K562 (cell line): ENCODE measurements at regions not wholly inside any gene's neighbourhood (a gene's known extent, or its start where the extent isn't known, plus 50 kb on each side); places are given as distances from the start of the nearest gene placed in this dataset.

ENCODE experiments used
- ASH1L ChIP-seq: fragments of 450-650 bp; IDR thresholded peaks from 2 replicates; pipeline ENCODE4 v1.6.1; 2018; ENCODE audit warnings: borderline replicate concordance, mild to moderate bottlenecking, low read depth; ENCODE audit not compliant: partially characterized antibody
- CBFB ChIP-seq: sonication (generic); formaldehyde crosslinking; IDR thresholded peaks from 2 replicates; pipeline ENCODE4 v1.4.0; 2020; ENCODE audit warnings: mild to moderate bottlenecking, missing genetic modification reagents
- CBX3 ChIP-seq, 2 experiments: IDR thresholded peaks; 1 replicate in 1 of 2; 2 replicates in 1 of 2; pipeline ENCODE4 v1.6.1; 2012; ENCODE audit warnings: inconsistent platforms in 2 of 2, low read length in 2 of 2, borderline replicate concordance in 1 of 2, control low read depth in 1 of 2
- CREB1 ChIP-seq, 2 experiments: sonication (generic) in 1 of 2; formaldehyde crosslinking in 1 of 2; IDR thresholded peaks; 2 replicates each; pipeline versions ENCODE4 v1.6.1 to v1.8.0; 2012 to 2022; ENCODE audit warnings: inconsistent platforms in 1 of 2, mild to moderate bottlenecking in 1 of 2, missing genetic modification reagents in 1 of 2, moderate library complexity in 1 of 2
- FOXJ3 ChIP-seq: sonication (generic); formaldehyde crosslinking; IDR thresholded peaks from 2 replicates; pipeline ENCODE4 v1.4.0; 2020; ENCODE audit warnings: mild to moderate bottlenecking, missing genetic modification reagents
- NR2F6 ChIP-seq: fragments of 450-650 bp; formaldehyde crosslinking; IDR thresholded peaks from 2 replicates; pipeline ENCODE4 v1.4.0; 2020; ENCODE audit warnings: mild to moderate bottlenecking
- POLR2H ChIP-seq: IDR thresholded peaks from 2 replicates; pipeline ENCODE4 v1.6.1; 2016; ENCODE audit warnings: missing genetic modification characterization, low read depth, mild to moderate bottlenecking, control low read depth, missing compliant biosample characterization, moderate library complexity
- SIN3B ChIP-seq: fragments of 450-650 bp; IDR thresholded peaks from 2 replicates; pipeline ENCODE4 v1.6.1; 2017; ENCODE audit warnings: low read depth, mild to moderate bottlenecking, moderate library complexity
- SNIP1 ChIP-seq: fragments of 450-650 bp; IDR thresholded peaks from 2 replicates; pipeline ENCODE4 v1.7.1; 2017; ENCODE audit warnings: low read depth, mild to moderate bottlenecking
- TAF7 ChIP-seq: fragments of 450-650 bp; IDR thresholded peaks from 2 replicates; pipeline ENCODE4 v1.6.1; 2016; ENCODE audit warnings: missing genetic modification characterization, missing compliant biosample characterization
- TCF3 ChIP-seq: sonication (generic); formaldehyde crosslinking; IDR thresholded peaks from 2 replicates; pipeline ENCODE4 v1.4.0; 2020; ENCODE audit warnings: mild to moderate bottlenecking, missing genetic modification reagents
- ZNF217 ChIP-seq: sonication (generic); formaldehyde crosslinking; IDR thresholded peaks from 2 replicates; pipeline ENCODE4 v1.8.0; 2022; ENCODE audit warnings: mild to moderate bottlenecking, missing genetic modification reagents
- ZNF311 ChIP-seq: fragments of 250-450 bp; sonication (Bioruptor Pico); IDR thresholded peaks from 2 replicates; pipeline ENCODE4 v1.4.0; 2020; ENCODE audit warnings: mild to moderate bottlenecking, moderate library complexity
- ZNF445 ChIP-seq: fragments of 250-450 bp; sonication (Bioruptor Pico); IDR thresholded peaks from 2 replicates; pipeline ENCODE4 v1.4.0; 2020; ENCODE audit warnings: low read depth, mild to moderate bottlenecking, moderate library complexity
- ZNF644 ChIP-seq: fragments of 200-800 bp; sonication (Bioruptor generic); IDR thresholded peaks from 2 replicates; pipeline ENCODE4 v1.6.1; 2016; ENCODE audit warnings: low read depth, missing genetic modification characterization, missing compliant biosample characterization
- TF ChIP-seq, protein P1 (sequence below): fragments of 250-450 bp; sonication (Bioruptor Pico); IDR thresholded peaks from 2 replicates; pipeline ENCODE4 v1.5.1; 2021; ENCODE audit warnings: mild to moderate bottlenecking
- TF ChIP-seq, protein P2 (sequence below): sonication (generic); formaldehyde crosslinking; IDR thresholded peaks from 2 replicates; pipeline ENCODE4 v1.8.1; 2022; ENCODE audit warnings: missing genetic modification reagents
- TF ChIP-seq, protein P3 (sequence below): fragments of 250-450 bp; sonication (Bioruptor Pico); IDR thresholded peaks from 2 replicates; pipeline ENCODE4 v1.6.1; 2021; ENCODE audit warnings: mild to moderate bottlenecking
- TF ChIP-seq, protein P4 (sequence below): fragments of 250-450 bp; sonication (Bioruptor Pico); IDR thresholded peaks from 2 replicates; pipeline ENCODE4 v1.8.0; 2021; ENCODE audit warnings: moderate library complexity, mild to moderate bottlenecking, inconsistent platforms
- TF ChIP-seq, protein P5 (sequence below): sonication (generic); formaldehyde crosslinking; IDR thresholded peaks from 2 replicates; pipeline ENCODE4 v1.8.1; 2023; ENCODE audit warnings: mild to moderate bottlenecking, missing genetic modification reagents
- TF ChIP-seq, protein P6 (sequence below): fragments of 250-450 bp; sonication (Bioruptor Pico); IDR thresholded peaks from 2 replicates; pipeline ENCODE4 v1.8.0; 2022; ENCODE audit warnings: inconsistent platforms

DNA sequence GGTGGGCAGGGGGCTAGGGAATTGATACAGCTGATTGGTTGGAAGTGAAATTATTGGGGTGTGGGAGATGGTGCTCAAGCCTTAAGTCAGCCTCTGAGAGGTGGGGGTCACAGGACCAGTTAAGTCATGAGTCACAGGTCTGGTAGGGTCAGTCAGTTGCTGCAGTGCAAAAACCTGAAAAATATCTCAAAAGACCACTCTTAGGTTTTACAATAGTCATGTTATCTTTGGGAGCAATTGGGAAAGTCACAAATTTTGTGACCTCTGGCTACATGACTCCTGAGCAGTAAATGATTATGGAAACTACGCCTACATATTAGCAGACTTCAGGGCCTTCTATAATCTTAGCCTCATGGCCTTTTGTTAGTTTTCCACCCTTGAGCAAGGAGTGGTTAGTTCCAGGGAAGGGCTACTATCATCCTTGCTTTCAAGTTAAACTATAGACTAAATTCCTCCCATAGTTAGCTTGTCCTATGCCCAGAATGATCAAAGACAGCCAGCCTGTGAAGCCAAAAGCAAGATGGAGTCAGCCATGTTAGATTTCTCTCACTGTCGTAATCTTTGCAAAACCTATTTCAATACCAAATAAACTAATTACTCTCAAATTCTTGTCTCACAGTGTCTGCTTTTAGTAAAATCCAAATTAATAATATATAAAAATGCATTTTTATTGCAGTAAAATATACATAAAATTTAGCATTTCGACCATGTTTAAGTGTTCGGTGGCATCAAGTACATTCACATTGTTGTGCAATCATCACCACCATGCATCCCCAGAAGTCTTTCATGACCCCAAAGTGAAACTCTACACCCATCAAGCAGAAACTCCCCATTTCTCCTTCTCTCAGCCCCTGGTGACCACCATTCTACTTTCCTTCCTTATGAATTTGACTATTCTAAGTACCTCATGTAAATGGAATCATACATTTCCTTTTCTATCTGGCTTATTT, 60.9 kb upstream of the CD2AP start (continued):
- TF ChIP-seq, protein P1, sequence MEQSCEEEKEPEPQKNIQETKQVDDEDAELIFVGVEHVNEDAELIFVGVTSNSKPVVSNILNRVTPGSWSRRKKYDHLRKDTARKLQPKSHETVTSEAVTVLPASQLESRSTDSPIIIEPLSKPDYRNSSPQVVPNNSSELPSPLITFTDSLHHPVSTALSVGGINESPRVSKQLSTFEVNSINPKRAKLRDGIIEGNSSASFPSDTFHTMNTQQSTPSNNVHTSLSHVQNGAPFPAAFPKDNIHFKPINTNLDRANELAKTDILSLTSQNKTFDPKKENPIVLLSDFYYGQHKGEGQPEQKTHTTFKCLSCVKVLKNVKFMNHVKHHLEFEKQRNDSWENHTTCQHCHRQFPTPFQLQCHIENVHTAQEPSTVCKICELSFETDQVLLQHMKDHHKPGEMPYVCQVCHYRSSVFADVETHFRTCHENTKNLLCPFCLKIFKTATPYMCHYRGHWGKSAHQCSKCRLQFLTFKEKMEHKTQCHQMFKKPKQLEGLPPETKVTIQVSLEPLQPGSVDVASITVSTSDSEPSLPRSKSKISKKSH (CRISPR knock-in tag) = no peak
- TF ChIP-seq CBFB (CRISPR knock-in tag) = no peak
- TF ChIP-seq, protein P2, sequence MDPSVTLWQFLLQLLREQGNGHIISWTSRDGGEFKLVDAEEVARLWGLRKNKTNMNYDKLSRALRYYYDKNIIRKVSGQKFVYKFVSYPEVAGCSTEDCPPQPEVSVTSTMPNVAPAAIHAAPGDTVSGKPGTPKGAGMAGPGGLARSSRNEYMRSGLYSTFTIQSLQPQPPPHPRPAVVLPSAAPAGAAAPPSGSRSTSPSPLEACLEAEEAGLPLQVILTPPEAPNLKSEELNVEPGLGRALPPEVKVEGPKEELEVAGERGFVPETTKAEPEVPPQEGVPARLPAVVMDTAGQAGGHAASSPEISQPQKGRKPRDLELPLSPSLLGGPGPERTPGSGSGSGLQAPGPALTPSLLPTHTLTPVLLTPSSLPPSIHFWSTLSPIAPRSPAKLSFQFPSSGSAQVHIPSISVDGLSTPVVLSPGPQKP (CRISPR knock-in tag) = no peak
- no peak for TF ChIP-seq FOXJ3
- TF ChIP-seq, protein P3, sequence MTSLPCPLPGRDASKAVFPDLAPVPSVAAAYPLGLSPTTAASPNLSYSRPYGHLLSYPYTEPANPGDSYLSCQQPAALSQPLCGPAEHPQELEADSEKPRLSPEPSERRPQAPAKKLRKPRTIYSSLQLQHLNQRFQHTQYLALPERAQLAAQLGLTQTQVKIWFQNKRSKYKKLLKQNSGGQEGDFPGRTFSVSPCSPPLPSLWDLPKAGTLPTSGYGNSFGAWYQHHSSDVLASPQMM (CRISPR knock-in tag) = no peak
- TF ChIP-seq POLR2H (tag) = no peak
- 0 out of 2 replicates have a peak, but pooled peaks have one; percentile 21 for TF ChIP-seq TCF3 (CRISPR knock-in tag)
- no peak for TF ChIP-seq ASH1L
- no peak for TF ChIP-seq ZNF644 (tag)
- no peak for TF ChIP-seq SNIP1
- TF ChIP-seq, protein P4, sequence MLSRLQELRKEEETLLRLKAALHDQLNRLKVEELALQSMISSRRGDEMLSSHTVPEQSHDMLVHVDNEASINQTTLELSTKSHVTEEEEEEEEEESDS = no peak
- TF ChIP-seq, protein P5, sequence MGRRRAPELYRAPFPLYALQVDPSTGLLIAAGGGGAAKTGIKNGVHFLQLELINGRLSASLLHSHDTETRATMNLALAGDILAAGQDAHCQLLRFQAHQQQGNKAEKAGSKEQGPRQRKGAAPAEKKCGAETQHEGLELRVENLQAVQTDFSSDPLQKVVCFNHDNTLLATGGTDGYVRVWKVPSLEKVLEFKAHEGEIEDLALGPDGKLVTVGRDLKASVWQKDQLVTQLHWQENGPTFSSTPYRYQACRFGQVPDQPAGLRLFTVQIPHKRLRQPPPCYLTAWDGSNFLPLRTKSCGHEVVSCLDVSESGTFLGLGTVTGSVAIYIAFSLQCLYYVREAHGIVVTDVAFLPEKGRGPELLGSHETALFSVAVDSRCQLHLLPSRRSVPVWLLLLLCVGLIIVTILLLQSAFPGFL (CRISPR knock-in tag) = no peak
- no peak for TF ChIP-seq SIN3B
- TF ChIP-seq ZNF217 (CRISPR knock-in tag) = no peak
- peak; percentile 90 for TF ChIP-seq ZNF311 (CRISPR knock-in tag)
- TF ChIP-seq CBX3 (IDR thresholded peaks at IDR 0.05; ENCODE audit: borderline replicate concordance in 1 of 2, low read length in 2 of 2) = no peak
- no peak for TF ChIP-seq CREB1 (IDR thresholded peaks at IDR 0.05)
- TF ChIP-seq CREB1 (CRISPR knock-in tag; IDR thresholded peaks at IDR 0.05) = no peak
- no peak for TF ChIP-seq ZNF445
- TF ChIP-seq, protein P6, sequence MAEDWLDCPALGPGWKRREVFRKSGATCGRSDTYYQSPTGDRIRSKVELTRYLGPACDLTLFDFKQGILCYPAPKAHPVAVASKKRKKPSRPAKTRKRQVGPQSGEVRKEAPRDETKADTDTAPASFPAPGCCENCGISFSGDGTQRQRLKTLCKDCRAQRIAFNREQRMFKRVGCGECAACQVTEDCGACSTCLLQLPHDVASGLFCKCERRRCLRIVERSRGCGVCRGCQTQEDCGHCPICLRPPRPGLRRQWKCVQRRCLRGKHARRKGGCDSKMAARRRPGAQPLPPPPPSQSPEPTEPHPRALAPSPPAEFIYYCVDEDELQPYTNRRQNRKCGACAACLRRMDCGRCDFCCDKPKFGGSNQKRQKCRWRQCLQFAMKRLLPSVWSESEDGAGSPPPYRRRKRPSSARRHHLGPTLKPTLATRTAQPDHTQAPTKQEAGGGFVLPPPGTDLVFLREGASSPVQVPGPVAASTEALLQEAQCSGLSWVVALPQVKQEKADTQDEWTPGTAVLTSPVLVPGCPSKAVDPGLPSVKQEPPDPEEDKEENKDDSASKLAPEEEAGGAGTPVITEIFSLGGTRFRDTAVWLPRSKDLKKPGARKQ = peak; percentile 33; the same call in 1 of the 2 replicates
- TF ChIP-seq TAF7 (tag) = 0 out of 2 replicates have a peak, but pooled peaks have one; percentile 10
- TF ChIP-seq NR2F6 (CRISPR knock-in tag) = no peak
